HEK293T (cell line): ENCODE measurements at regions not wholly inside any gene's neighbourhood (a gene's known extent, or its start where the extent isn't known, plus 50 kb on each side); places are given as distances from the start of the nearest gene placed in this dataset.

ENCODE experiments used
- CTCF ChIA-PET: fragments of 350-600 bp; formaldehyde crosslinking; extraction: SDS; loops from one replicate; lab custom pipeline; 2021; ENCODE audit warnings: antibody characterized with exemption, inconsistent platforms; lab: Yijun Ruan, JAX
- POLR2A ChIA-PET: fragments of 350-600 bp; formaldehyde crosslinking; extraction: SDS; loops from one replicate; lab custom pipeline; 2020; ENCODE audit warnings: antibody characterized with exemption, inconsistent platforms; lab: Yijun Ruan, JAX
- DNase-seq: peaks from one replicate; pipeline ENCODE4 v3.0.0; 2012; ENCODE audit warnings: mixed read lengths; ENCODE audit errors: extremely low spot score
- ARNT ChIP-seq: fragments of 450-650 bp; IDR thresholded peaks from 2 replicates; pipeline ENCODE4 v1.6.1; 2017; ENCODE audit warnings: mild to moderate bottlenecking
- BHLHE40 ChIP-seq: fragments of 450-650 bp; IDR thresholded peaks from 2 replicates; pipeline ENCODE4 v1.6.1; 2016; ENCODE audit warnings: mild to moderate bottlenecking, moderate library complexity, borderline replicate concordance
- CTBP1 ChIP-seq: fragments of 450-650 bp; IDR thresholded peaks from 2 replicates; pipeline ENCODE4 v1.6.1; 2016; ENCODE audit warnings: borderline replicate concordance
- ELF4 ChIP-seq: fragments of 450-650 bp; IDR thresholded peaks from 2 replicates; pipeline ENCODE4 v1.6.1; 2017; ENCODE audit warnings: antibody characterized with exemption
- FOXA1 ChIP-seq: fragments of 450-650 bp; IDR thresholded peaks from 2 replicates; pipeline ENCODE4 v1.6.1; 2016; ENCODE audit warnings: mild to moderate bottlenecking
- FOXK2 ChIP-seq: fragments of 450-650 bp; IDR thresholded peaks from 2 replicates; pipeline ENCODE4 v1.6.1; 2016; ENCODE audit warnings: mild to moderate bottlenecking
- FOXM1 ChIP-seq: fragments of 450-650 bp; IDR thresholded peaks from 2 replicates; pipeline ENCODE4 v1.6.1; 2017; ENCODE audit warnings: mild to moderate bottlenecking, borderline replicate concordance
- HDGF ChIP-seq: fragments of 450-650 bp; IDR thresholded peaks from 2 replicates; pipeline ENCODE4 v1.6.1; 2017; ENCODE audit warnings: antibody characterized with exemption, borderline replicate concordance
- L3MBTL2 ChIP-seq: fragments of 450-650 bp; conservative IDR thresholded peaks from 2 replicates; pipeline ENCODE4 v1.6.1; 2016; ENCODE audit warnings: mild to moderate bottlenecking
- LEF1 ChIP-seq: fragments of 450-650 bp; IDR thresholded peaks from 2 replicates; pipeline ENCODE4 v1.6.1; 2017; ENCODE audit warnings: mild to moderate bottlenecking, borderline replicate concordance
- NFRKB ChIP-seq: fragments of 450-650 bp; IDR thresholded peaks from 2 replicates; pipeline ENCODE4 v1.6.1; 2016; ENCODE audit warnings: mild to moderate bottlenecking, moderate library complexity
- PKNOX1 ChIP-seq: fragments of 450-650 bp; IDR thresholded peaks from 2 replicates; pipeline ENCODE4 v1.6.1; 2016
- SP1 ChIP-seq: fragments of 450-650 bp; IDR thresholded peaks from 2 replicates; pipeline ENCODE4 v1.6.1; 2017
- SUZ12 ChIP-seq: fragments of 450-650 bp; IDR thresholded peaks from 2 replicates; pipeline ENCODE4 v1.6.1; 2016; ENCODE audit warnings: mild to moderate bottlenecking
- TARDBP ChIP-seq: fragments of 450-650 bp; IDR thresholded peaks from 2 replicates; pipeline ENCODE4 v1.6.1; 2016
- ZNF384 ChIP-seq: fragments of 450-650 bp; IDR thresholded peaks from 2 replicates; pipeline ENCODE4 v1.6.1; 2016

DNA sequence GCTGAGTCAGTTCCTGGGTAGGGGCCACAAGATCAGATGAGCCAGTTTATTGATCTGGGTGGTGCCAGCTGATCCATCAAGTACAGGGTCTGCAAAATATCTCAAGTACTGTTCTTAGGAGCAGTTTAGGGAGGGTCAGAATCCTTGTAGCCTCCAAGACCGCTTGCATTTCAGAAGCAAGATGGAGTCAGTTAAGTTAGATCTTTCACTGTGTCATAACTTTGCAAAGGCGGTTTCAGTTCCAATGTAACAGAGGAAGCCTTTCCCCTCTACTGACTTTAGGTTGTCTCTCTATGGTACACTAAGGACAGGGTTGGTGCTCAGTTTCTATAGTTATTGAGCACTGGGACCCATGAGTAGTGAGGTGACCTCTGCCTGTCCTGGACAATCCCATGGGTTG lies 127.3 kb upstream of the WDR1 start:
- no peak for TF ChIP-seq FOXM1
- no peak for TF ChIP-seq LEF1
- no peak for TF ChIP-seq SUZ12
- TF ChIP-seq TARDBP: no peak
- no peak for TF ChIP-seq L3MBTL2
- no peak for TF ChIP-seq FOXA1
- no peak for TF ChIP-seq BHLHE40
- TF ChIP-seq FOXK2: no peak
- no peak for TF ChIP-seq ARNT
- no peak for TF ChIP-seq HDGF
- no peak for TF ChIP-seq ZNF384
- TF ChIP-seq CTBP1: no peak
- no peak for TF ChIP-seq SP1
- TF ChIP-seq ELF4: no peak
- TF ChIP-seq PKNOX1: no peak
- no peak for TF ChIP-seq NFRKB
- POLR2A ChIA-PET: no interaction called here
- CTCF ChIA-PET: no interaction called here
- DNase-seq: no peak

DNA sequence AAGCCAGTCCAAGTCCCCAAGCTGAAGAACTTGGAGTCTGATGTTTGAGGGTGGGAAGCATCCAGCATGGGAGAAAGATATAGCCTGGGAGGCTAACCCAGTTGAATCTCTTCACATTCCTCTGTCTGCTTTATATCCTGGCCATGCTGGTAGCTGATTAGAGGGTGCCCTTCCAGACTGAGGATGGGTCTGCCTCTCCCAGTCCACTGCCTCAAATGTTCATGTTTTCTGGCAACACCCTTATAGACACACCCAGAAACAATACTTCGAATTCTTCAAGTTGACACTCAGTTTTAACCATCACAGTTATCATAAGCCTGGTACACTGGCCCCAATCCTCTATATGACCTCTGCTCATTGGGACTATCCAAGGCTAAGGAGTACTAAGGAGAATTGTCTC lies 124.1 kb upstream of the WDR1 start:
- CTCF ChIA-PET: no interaction called here

DNA sequence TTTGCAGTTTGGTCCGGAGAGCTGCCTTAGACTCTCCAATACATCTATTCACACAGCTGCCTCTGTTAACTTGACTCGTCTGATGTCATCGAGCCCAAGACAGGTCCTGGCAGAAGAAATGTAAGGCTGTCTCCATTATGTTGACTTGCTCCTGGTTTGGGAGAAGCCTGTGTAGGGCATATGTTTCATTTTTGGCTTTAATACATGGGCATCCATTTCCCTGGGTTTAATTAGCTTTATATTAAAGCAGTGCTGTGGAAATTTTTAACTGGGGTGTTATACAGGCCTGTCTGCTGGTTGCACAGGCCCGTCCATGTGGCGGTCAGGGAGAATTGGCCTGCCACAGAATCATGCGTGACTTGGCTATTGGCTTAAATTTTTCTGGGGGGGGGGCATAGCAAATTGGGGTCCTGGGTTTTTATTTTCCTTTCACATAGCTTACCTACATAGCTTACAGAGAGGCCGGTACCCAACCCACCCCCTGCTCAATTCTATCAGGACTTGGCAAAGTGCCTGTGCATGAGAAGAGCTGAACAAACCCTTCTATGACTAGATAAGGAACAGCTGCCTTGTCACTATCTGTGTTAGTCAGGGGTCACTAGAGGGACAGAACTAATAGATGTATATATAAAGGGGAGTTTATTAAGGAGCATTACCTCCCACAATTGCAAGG lies 123.5 kb upstream of the WDR1 start:
- TF ChIP-seq L3MBTL2: no peak
- no peak for TF ChIP-seq PKNOX1
- no peak for TF ChIP-seq NFRKB
- no peak for DNase-seq
- CTCF ChIA-PET: no interaction called here
- POLR2A ChIA-PET: no interaction called here

More for the DNA sequence above, 124.1 kb upstream of the WDR1 start:
- TF ChIP-seq NFRKB (no peak), BHLHE40 (no peak), ELF4 (no peak), CTBP1 (no peak), FOXA1 (no peak), PKNOX1 (no peak), FOXK2 (no peak), SUZ12 (no peak), TARDBP (no peak), ZNF384 (no peak), L3MBTL2 (no peak), FOXM1 (no peak), HDGF (no peak), LEF1 (no peak), SP1 (no peak), ARNT (no peak)
- POLR2A ChIA-PET: no interaction called here
- no peak for DNase-seq

GRCh38 chr4:10237131-10237530 lies 120.5 kb upstream of the WDR1 start:
- POLR2A ChIA-PET: no interaction called here
- no peak for DNase-seq
- CTCF ChIA-PET: no interaction called here
- TF ChIP-seq ARNT: no peak
- TF ChIP-seq CTBP1: no peak
- TF ChIP-seq BHLHE40: no peak
- no peak for TF ChIP-seq ELF4
- no peak for TF ChIP-seq L3MBTL2
- no peak for TF ChIP-seq SUZ12
- no peak for TF ChIP-seq HDGF
- TF ChIP-seq NFRKB: no peak
- no peak for TF ChIP-seq SP1
- TF ChIP-seq FOXA1: no peak
- TF ChIP-seq ZNF384: no peak
- TF ChIP-seq TARDBP: no peak
- TF ChIP-seq FOXM1: no peak
- no peak for TF ChIP-seq LEF1

- CTCF ChIA-PET: no interaction called here
- DNase-seq: no peak
- no peak for TF ChIP-seq FOXM1
- no peak for TF ChIP-seq FOXK2
- TF ChIP-seq ARNT: no peak
- TF ChIP-seq L3MBTL2: no peak
- no peak for TF ChIP-seq SUZ12
- no peak for TF ChIP-seq LEF1
- no peak for TF ChIP-seq ZNF384
- no peak for TF ChIP-seq TARDBP
- TF ChIP-seq SP1: no peak
- TF ChIP-seq BHLHE40: no peak
- no peak for TF ChIP-seq HDGF
- TF ChIP-seq NFRKB: no peak
- TF ChIP-seq ELF4: no peak
- no peak for TF ChIP-seq PKNOX1
- no peak for TF ChIP-seq CTBP1
- TF ChIP-seq FOXA1: no peak
These were observed 115.5 kb upstream of the WDR1 start for GRCh38 chr4:10232114-10232513.

GRCh38 chr4:10226756-10227155 lies 110.2 kb upstream of the WDR1 start:
- DNase-seq: no peak
- POLR2A ChIA-PET: no interaction called here
- CTCF ChIA-PET: no interaction called here
- TF ChIP-seq FOXA1: no peak
- TF ChIP-seq TARDBP: no peak
- TF ChIP-seq LEF1: no peak
- TF ChIP-seq BHLHE40: no peak
- no peak for TF ChIP-seq ARNT
- TF ChIP-seq FOXM1: no peak
- no peak for TF ChIP-seq NFRKB
- no peak for TF ChIP-seq SP1
- TF ChIP-seq FOXK2: no peak
- TF ChIP-seq L3MBTL2: no peak
- TF ChIP-seq PKNOX1: no peak
- TF ChIP-seq HDGF: no peak
- TF ChIP-seq CTBP1: no peak
- TF ChIP-seq SUZ12: no peak

More at GRCh38 chr4:10232114-10232513, 115.5 kb upstream of the WDR1 start:
- POLR2A ChIA-PET: no interaction called here
